ENCODE measurements at regions not wholly inside any gene's neighbourhood (a gene's known extent, or its start where the extent isn't known, plus 50 kb on each side); places are given as distances from the start of the nearest gene placed in this dataset.

- dilution Hi-C loops (cut with MboI; ENCODE audit: extremely low pct_ligation_motif_present, low sequenced_read_pairs), result no loop called here
- no peak for FAIRE-seq
Observed at GRCh38 chr11:44377121-44377520, 67.2 kb upstream of the ALX4 start.

DNA sequence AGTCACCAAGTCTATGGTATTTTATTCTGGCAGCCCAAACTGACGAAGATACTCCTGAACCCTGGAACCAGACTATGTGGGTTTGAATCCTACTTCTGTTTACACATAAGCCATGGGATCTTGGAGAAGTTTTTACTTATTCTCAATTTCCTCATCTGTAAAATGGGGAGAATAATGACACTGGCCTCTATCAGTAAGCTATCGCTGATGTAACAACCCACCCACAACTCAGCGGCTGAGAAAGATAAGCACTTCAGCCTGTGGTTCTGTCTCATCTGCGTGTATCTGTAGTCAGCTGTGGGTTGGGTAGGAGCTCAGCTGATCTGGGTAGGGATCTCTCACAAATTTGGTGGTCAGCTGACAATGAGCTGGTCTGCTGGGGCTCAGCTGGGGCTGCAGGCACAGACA is 68.0 kb upstream of the ALX4 start:
- FAIRE-seq (no peak), DNase-seq (ENCODE audit: low read depth, low spot score) (no peak)
- Histone ChIP-seq H3K9ac (ENCODE audit: control insufficient read depth, extremely low read depth, insufficient read depth, low read length) (no peak overlapping the region), H3K4me1 (ENCODE audit: control insufficient read depth, extremely low read depth, insufficient read depth, low read length) (no peaks in the 10 kb centered on the region), H3K9me3 (ENCODE audit: control insufficient read depth, low read depth, low read length) (no peaks in the 10 kb centered on the region), H3K4me3 (ENCODE audit: control insufficient read depth in 2 of 3, extremely low read depth in 1 of 3, insufficient read depth in 2 of 3, low read depth in 1 of 3, low read length in 3 of 3) (no peak overlapping the region), H2AFZ (ENCODE audit: control insufficient read depth, low read length) (no peak overlapping the region), H3K27me3 (ENCODE audit: control insufficient read depth, extremely low read depth, insufficient read depth, low read length) (peaks cover 23% of the 10 kb centered on the region), H3K79me2 (ENCODE audit: control insufficient read depth, insufficient read depth, low read length) (no peaks in the 10 kb centered on the region), H4K20me1 (ENCODE audit: control insufficient read depth, extremely low read depth, insufficient read depth, low read length) (no peaks in the 10 kb centered on the region), H3K36me3 (ENCODE audit: control insufficient read depth in 2 of 2, extremely low read depth in 1 of 2, insufficient read depth in 2 of 2, low read length in 2 of 2) (no peaks in the 10 kb centered on the region), H3K4me2 (ENCODE audit: control insufficient read depth, extremely low read depth, insufficient read depth, low read depth, low read length) (no peak overlapping the region), H3K9me1 (ENCODE audit: control insufficient read depth, extremely low read depth, insufficient read depth, low read length) (no peaks in the 10 kb centered on the region), H3K27ac (ENCODE audit: control insufficient read depth, insufficient read depth, low read length) (no peak overlapping the region)
- TF ChIP-seq EZH2 (IDR thresholded peaks at IDR 0.05; ENCODE audit: low read length), result no peak
- dilution Hi-C loops (cut with MboI; ENCODE audit: extremely low pct_ligation_motif_present, low sequenced_read_pairs), result no loop called here

More at GRCh38 chr11:44377121-44377520, 67.2 kb upstream of the ALX4 start:
- H3K27ac ChIP-seq (ENCODE audit: control insufficient read depth, insufficient read depth, low read length), result no peak overlapping the region
- no peaks in the 10 kb centered on the region for H4K20me1 ChIP-seq (ENCODE audit: control insufficient read depth, extremely low read depth, insufficient read depth, low read length)
- no peaks in the 10 kb centered on the region for H3K79me2 ChIP-seq (ENCODE audit: control insufficient read depth, insufficient read depth, low read length)
- H2AFZ ChIP-seq (ENCODE audit: control insufficient read depth, low read length), result no peak overlapping the region
- TF ChIP-seq, protein P1, sequence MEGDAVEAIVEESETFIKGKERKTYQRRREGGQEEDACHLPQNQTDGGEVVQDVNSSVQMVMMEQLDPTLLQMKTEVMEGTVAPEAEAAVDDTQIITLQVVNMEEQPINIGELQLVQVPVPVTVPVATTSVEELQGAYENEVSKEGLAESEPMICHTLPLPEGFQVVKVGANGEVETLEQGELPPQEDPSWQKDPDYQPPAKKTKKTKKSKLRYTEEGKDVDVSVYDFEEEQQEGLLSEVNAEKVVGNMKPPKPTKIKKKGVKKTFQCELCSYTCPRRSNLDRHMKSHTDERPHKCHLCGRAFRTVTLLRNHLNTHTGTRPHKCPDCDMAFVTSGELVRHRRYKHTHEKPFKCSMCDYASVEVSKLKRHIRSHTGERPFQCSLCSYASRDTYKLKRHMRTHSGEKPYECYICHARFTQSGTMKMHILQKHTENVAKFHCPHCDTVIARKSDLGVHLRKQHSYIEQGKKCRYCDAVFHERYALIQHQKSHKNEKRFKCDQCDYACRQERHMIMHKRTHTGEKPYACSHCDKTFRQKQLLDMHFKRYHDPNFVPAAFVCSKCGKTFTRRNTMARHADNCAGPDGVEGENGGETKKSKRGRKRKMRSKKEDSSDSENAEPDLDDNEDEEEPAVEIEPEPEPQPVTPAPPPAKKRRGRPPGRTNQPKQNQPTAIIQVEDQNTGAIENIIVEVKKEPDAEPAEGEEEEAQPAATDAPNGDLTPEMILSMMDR (optimal IDR thresholded peaks at IDR 0.05 in 1 of 3, IDR thresholded peaks at IDR 0.05 in 1 of 3, conservative IDR thresholded peaks at IDR 0.05 in 1 of 3; ENCODE audit: extremely low read depth in 1 of 3, insufficient read depth in 2 of 3, low read length in 3 of 3), result no peak
- no peak for TF ChIP-seq EZH2 (IDR thresholded peaks at IDR 0.05; ENCODE audit: low read length)
- DNase-seq (ENCODE audit: low read depth, low spot score), result no peak
- H3K9ac ChIP-seq (ENCODE audit: control insufficient read depth, extremely low read depth, insufficient read depth, low read length), result no peak overlapping the region
- H3K4me1 ChIP-seq (ENCODE audit: control insufficient read depth, extremely low read depth, insufficient read depth, low read length), result no peaks in the 10 kb centered on the region
- H3K36me3 ChIP-seq (ENCODE audit: control insufficient read depth in 2 of 2, extremely low read depth in 1 of 2, insufficient read depth in 2 of 2, low read length in 2 of 2), result no peaks in the 10 kb centered on the region
- peaks cover 16% of the 10 kb centered on the region for H3K27me3 ChIP-seq (ENCODE audit: control insufficient read depth, extremely low read depth, insufficient read depth, low read length)
- H3K4me2 ChIP-seq (ENCODE audit: control insufficient read depth, extremely low read depth, insufficient read depth, low read depth, low read length), result no peak overlapping the region
- H3K9me3 ChIP-seq (ENCODE audit: control insufficient read depth, low read depth, low read length), result no peaks in the 10 kb centered on the region
- H3K4me3 ChIP-seq (ENCODE audit: control insufficient read depth in 2 of 3, extremely low read depth in 1 of 3, insufficient read depth in 2 of 3, low read depth in 1 of 3, low read length in 3 of 3), result no peak overlapping the region
- no peaks in the 10 kb centered on the region for H3K9me1 ChIP-seq (ENCODE audit: control insufficient read depth, extremely low read depth, insufficient read depth, low read length)
